Astrocyte of the spinal cord (primary cell): ENCODE measurements at regions not wholly inside any gene's neighbourhood (a gene's known extent, or its start where the extent isn't known, plus 50 kb on each side); places are given as distances from the start of the nearest gene placed in this dataset.

Experiments
- DNase-seq: peaks from one replicate; pipeline ENCODE4 v3.0.0; 2011; ENCODE audit warnings: low read depth, low spot score
- H3K4me3 ChIP-seq: 2 replicates; pipeline ENCODE4 v1.5.1; 2011; ENCODE audit warnings: low read depth, mild to moderate bottlenecking, low read length, moderate library complexity
- CTCF ChIP-seq: IDR thresholded peaks from 2 replicates; pipeline ENCODE4 v1.5.1; 2012; ENCODE audit warnings: low read depth, mild to moderate bottlenecking, low read length, inconsistent platforms
- in situ Hi-C: cut with HindIII; loops from 2 replicates; pipeline ENCODE4 v1.10.0; 2017; ENCODE audit warnings: low sequenced_read_pairs

GRCh38 chr5:168239325-168239724 lies 52.1 kb upstream of the WWC1 start:
- in situ Hi-C loops, result no loop called here
- no peak overlapping the region for H3K4me3 ChIP-seq
- no peak for DNase-seq
- TF ChIP-seq CTCF, result no peak
